GM18520 (cell line): ENCODE measurements at regions not wholly inside any gene's neighbourhood (a gene's known extent, or its start where the extent isn't known, plus 50 kb on each side); places are given as distances from the start of the nearest gene placed in this dataset.

ENCODE experiments used
- ATAC-seq: cut with Tn5 transposase; IDR thresholded peaks from one replicate; pipeline ENCODE4 v1.9.1; 2021; ENCODE audit not compliant: unreplicated experiment

DNA sequence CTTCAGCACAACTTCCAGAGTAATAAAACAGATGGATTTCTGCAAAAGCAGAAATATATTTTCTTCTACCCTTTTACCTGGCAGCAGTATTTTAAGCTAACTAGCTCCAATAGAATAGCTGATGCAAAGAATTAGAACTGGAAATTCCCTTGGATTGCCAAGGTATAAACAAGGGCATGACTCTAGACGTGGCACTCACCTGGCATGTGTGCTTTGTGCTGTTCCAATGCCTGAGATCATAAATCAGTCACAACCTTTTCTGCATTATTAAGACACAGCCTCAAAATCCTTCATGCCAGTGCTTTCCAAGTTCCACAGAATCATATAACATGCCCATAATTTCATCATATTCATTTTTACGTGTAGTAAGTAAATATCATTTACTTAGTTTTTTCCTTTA is 1048.7 kb downstream of the ADGRL2 start:
- no peak for ATAC-seq

GRCh38 chr1:82848043-82848442 is 1047.3 kb downstream of the ADGRL2 start:
- ATAC-seq = no peak

DNA sequence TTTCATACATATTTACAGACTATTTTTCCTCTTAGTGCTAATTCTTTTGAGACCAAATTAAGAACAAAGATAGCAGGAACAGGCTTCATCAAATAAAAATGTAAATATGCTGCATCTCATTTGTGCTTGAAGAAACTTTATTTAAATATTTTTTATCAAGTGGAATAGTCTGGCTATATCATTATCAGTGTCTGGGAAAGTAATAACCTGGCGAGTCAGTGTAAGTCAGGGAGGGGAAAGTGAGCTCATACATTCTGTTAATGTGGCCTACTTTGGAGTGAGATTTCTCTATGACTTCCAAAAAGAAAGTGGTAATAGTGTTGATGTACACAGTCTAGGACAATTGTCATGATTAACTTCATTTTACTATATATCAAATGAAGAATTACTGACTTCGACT is 1045.1 kb downstream of the ADGRL2 start:
- no peak for ATAC-seq

GRCh38 chr1:82844911-82845827 is 1044.4 kb downstream of the ADGRL2 start:
- no peak for ATAC-seq

GRCh38 chr1:82844447-82844846 is 1043.7 kb downstream of the ADGRL2 start:
- ATAC-seq = no peak

- ATAC-seq = no peak
Observed at GRCh38 chr1:82843876-82844275, 1043.1 kb downstream of the ADGRL2 start.

DNA sequence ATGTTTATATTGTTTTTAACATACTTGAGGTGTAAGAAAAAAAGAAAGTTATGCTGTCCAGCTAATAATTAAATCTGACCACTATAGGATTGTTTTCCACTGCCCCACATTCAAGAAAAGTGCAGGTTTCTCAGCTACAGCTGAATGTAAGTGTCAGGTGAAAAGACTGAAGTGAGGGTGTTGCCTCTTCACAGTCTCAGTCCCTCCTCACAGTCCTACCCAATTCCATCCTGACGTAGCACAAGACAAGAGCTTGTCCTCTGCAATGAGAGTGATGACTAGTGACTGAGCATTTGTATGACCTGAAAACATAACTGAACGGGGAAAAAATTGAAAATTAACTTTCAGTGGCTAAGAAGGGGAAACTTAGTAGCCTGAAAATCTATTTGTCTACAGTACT is 1039.5 kb downstream of the ADGRL2 start:
- ATAC-seq = no peak

- no peak for ATAC-seq
Observed at GRCh38 chr1:82837766-82838465, 1037.2 kb downstream of the ADGRL2 start.

GRCh38 chr1:82836973-82837680 is 1036.4 kb downstream of the ADGRL2 start:
- ATAC-seq = no peak

GRCh38 chr1:82836213-82836972 is 1035.7 kb downstream of the ADGRL2 start:
- ATAC-seq = no peak

GRCh38 chr1:82830690-82831380 is 1030.1 kb downstream of the ADGRL2 start:
- no peak for ATAC-seq

DNA sequence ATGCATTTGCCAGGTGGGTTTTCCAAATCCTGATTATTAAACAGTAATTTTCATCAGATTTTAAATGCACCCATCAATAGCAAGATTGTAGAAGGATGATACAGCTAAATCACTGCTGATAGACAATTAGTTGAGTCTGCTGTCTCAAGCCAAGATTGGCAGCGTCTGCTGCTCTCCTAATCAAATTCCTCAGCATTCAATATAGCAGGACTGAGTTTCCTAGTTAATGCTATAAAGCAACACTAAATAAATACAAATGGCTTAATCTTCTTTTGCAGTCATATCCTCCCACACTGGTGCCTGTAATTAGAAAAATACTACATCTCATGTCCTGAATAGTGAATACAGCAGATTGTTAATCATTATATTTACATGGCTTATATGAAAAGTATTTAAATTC is 1028.8 kb downstream of the ADGRL2 start:
- no peak for ATAC-seq

DNA sequence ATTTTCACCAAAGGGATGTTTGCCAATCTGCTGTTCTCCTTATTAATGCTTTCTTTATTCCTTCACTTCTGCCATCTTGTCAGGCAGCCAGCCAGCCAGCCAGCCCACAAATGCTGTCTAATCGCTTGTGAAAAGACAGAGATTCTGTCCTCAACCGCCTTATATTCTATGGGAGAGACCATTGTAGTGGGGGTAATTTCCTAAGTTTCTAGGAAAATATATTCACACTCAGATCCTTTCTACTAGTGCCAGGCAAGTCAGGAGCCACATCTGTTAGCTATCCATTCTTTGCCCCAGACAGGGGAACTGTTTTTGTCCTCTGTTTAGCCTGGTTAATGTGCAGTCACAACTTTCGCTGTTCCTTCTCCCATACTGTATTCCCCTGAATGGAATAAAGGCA is 1023.1 kb downstream of the ADGRL2 start:
- ATAC-seq = no peak

- ATAC-seq = no peak
Observed at GRCh38 chr1:82820816-82821215, 1020.1 kb downstream of the ADGRL2 start.

GRCh38 chr1:82819234-82819633 is 1018.5 kb downstream of the ADGRL2 start:
- peak; percentile 81 for ATAC-seq

GRCh38 chr1:82818586-82818985 is 1017.9 kb downstream of the ADGRL2 start:
- no peak for ATAC-seq

- no peak for ATAC-seq
Observed at GRCh38 chr1:82813386-82813785, 1012.7 kb downstream of the ADGRL2 start.

GRCh38 chr1:82810601-82811000 is 1009.9 kb downstream of the ADGRL2 start:
- ATAC-seq = no peak

GRCh38 chr1:82807563-82807962 is 1006.8 kb downstream of the ADGRL2 start:
- no peak for ATAC-seq

DNA sequence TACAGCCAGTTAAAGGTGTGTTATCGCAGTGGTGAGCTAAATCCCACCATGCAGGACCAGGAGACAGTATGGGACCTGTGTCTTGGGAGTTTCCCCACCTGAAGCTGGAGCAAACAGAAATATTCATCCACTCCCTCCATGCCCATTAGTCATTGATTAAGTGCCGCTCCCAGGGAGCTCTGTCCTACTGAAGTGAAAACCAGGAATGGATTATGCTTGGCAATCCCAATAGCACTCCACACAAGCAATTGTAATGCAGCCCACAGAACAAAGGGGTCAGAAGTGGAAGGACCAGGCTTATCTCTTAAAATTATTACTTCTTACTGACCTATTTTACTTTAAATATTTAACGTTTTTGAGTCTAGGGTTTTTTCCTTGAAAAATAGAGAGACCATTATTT is 1005.4 kb downstream of the ADGRL2 start:
- ATAC-seq = no peak
